ENCODE measurements at regions not wholly inside any gene's neighbourhood (a gene's known extent, or its start where the extent isn't known, plus 50 kb on each side); places are given as distances from the start of the nearest gene placed in this dataset.

DNA sequence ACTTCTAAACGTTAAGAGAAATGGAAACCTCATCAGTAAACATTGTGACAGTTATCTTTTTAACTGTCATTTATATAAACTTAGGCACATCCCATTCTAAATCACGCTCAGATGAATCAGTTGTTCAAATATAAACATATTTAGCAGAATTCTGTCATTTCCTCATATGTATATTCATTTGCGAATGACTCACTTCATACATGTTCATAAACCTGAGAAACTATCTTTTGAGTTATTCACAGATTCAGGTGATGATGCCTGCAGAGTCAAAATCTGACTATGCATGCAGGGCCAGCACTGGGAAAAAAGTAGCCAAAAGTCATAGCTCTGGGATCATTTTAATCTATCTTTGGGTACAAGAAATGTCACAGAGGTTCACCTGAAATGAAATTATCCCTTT, 153.8 kb upstream of the PKN2 start:
- TF ChIP-seq ZFP30 (CRISPR knock-in tag; IDR thresholded peaks at IDR 0.05) (no peak), ESRRG (CRISPR knock-in tag; IDR thresholded peaks at IDR 0.05) (no peak), SNAI2 (CRISPR knock-in tag; IDR thresholded peaks at IDR 0.05) (no peak), PPARA (CRISPR knock-in tag; IDR thresholded peaks at IDR 0.05; ENCODE audit: borderline replicate concordance) (no peak), TCF4 (CRISPR knock-in tag; IDR thresholded peaks at IDR 0.05; ENCODE audit: borderline replicate concordance) (no peak), GLIS3 (CRISPR knock-in tag; IDR thresholded peaks at IDR 0.05) (no peak), PATZ1 (CRISPR knock-in tag; IDR thresholded peaks at IDR 0.05; ENCODE audit: borderline replicate concordance) (no peak), ZNF70 (CRISPR knock-in tag; IDR thresholded peaks at IDR 0.05) (no peak), ARNTL (CRISPR knock-in tag; IDR thresholded peaks at IDR 0.05; ENCODE audit: borderline replicate concordance, low read depth) (no peak), CREB5 (CRISPR knock-in tag; IDR thresholded peaks at IDR 0.05; ENCODE audit: low read depth) (no peak)
- TF ChIP-seq, protein P1, sequence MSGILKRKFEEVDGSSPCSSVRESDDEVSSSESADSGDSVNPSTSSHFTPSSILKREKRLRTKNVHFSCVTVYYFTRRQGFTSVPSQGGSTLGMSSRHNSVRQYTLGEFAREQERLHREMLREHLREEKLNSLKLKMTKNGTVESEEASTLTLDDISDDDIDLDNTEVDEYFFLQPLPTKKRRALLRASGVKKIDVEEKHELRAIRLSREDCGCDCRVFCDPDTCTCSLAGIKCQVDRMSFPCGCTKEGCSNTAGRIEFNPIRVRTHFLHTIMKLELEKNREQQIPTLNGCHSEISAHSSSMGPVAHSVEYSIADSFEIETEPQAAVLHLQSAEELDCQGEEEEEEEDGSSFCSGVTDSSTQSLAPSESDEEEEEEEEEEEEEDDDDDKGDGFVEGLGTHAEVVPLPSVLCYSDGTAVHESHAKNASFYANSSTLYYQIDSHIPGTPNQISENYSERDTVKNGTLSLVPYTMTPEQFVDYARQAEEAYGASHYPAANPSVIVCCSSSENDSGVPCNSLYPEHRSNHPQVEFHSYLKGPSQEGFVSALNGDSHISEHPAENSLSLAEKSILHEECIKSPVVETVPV (CRISPR knock-in tag; IDR thresholded peaks at IDR 0.05): no peak
- no peak for ATAC-seq

DNA sequence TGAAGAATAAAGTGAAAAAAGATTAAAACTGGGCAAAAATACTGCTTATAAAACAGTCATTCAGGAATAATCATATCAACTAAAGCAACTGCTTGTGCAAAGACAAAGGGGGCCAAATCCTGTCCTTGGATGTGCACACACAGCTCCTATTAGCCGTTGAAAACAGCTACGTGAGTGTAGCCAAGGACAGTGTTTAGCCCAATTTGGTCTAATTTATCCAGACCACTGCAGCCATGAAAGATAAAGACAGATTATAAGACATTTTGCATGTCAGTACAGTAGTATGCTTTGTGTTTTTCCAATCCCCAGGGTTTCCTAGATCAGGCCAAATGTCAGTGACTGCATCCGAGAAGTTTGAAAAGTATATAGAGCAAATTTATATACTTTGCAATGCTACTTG, 146.3 kb upstream of the PKN2 start:
- no peak for ATAC-seq
- TF ChIP-seq, protein P1 (CRISPR knock-in tag; IDR thresholded peaks at IDR 0.05): no peak
- no peak for TF ChIP-seq ARNTL (CRISPR knock-in tag; IDR thresholded peaks at IDR 0.05; ENCODE audit: borderline replicate concordance, low read depth)
- no peak for TF ChIP-seq GLIS3 (CRISPR knock-in tag; IDR thresholded peaks at IDR 0.05)
- TF ChIP-seq ZNF70 (CRISPR knock-in tag; IDR thresholded peaks at IDR 0.05): no peak
- TF ChIP-seq ZNF565 (CRISPR knock-in tag; conservative IDR thresholded peaks at IDR 0.05; ENCODE audit: low read depth): no peak
- TF ChIP-seq TSHZ2 (CRISPR knock-in tag; IDR thresholded peaks at IDR 0.05): no peak

DNA sequence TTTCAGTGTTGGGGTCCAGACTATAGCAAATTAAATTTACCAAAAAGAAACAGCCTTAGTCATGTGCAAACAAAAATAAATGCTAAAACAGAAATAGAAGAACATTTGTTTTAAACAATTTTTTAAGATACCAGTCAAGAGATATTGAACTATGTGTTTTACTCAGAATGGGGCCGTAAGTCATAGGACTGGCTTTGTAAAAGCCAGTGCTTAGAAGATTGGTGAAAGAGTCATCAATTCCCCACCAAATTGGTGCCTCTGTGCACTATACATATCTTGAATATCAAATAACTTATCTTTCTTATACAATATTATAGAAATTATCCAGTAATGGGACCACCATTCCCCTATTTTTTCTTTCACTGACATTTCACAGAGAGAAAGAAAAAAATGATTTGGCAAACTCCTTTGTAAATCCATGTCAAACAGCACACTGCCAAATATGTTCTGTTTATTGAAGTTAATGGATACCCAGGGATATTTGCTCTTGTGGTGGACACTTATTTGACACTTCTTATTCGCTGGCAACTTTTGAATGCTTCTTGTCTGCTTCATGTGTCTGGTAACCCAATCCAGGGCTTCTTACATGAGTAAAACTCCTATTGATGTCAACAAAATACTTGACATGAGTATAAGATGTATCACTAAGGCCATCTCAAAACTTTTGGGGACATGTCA, 145.7 kb upstream of the PKN2 start:
- no peak for ATAC-seq
- TF ChIP-seq TOX (CRISPR knock-in tag; IDR thresholded peaks at IDR 0.05; ENCODE audit: borderline replicate concordance): no peak
- TF ChIP-seq ESRRG (CRISPR knock-in tag; IDR thresholded peaks at IDR 0.05): no peak
- TF ChIP-seq PPARA (CRISPR knock-in tag; IDR thresholded peaks at IDR 0.05; ENCODE audit: borderline replicate concordance): no peak
- TF ChIP-seq SNAI2 (CRISPR knock-in tag; IDR thresholded peaks at IDR 0.05): no peak
- TF ChIP-seq ZC3H10 (CRISPR knock-in tag; IDR thresholded peaks at IDR 0.05): no peak
- TF ChIP-seq, protein P1 (CRISPR knock-in tag; IDR thresholded peaks at IDR 0.05): no peak
- no peak for TF ChIP-seq ZFP30 (CRISPR knock-in tag; IDR thresholded peaks at IDR 0.05)
- no peak for TF ChIP-seq PATZ1 (CRISPR knock-in tag; IDR thresholded peaks at IDR 0.05; ENCODE audit: borderline replicate concordance)
- no peak for TF ChIP-seq TCF4 (CRISPR knock-in tag; IDR thresholded peaks at IDR 0.05; ENCODE audit: borderline replicate concordance)
- no peak for TF ChIP-seq ARNTL (CRISPR knock-in tag; IDR thresholded peaks at IDR 0.05; ENCODE audit: borderline replicate concordance, low read depth)
- no peak for TF ChIP-seq ZFP3 (CRISPR knock-in tag; IDR thresholded peaks at IDR 0.05)
- no peak for TF ChIP-seq RARB (CRISPR knock-in tag; IDR thresholded peaks at IDR 0.05)
- TF ChIP-seq GLIS3 (CRISPR knock-in tag; IDR thresholded peaks at IDR 0.05): no peak
- TF ChIP-seq ZNF70 (CRISPR knock-in tag; IDR thresholded peaks at IDR 0.05): no peak
- no peak for TF ChIP-seq OSR1 (CRISPR knock-in tag; IDR thresholded peaks at IDR 0.05)
